B cell (primary cell): ENCODE measurements at regions not wholly inside any gene's neighbourhood (a gene's known extent, or its start where the extent isn't known, plus 50 kb on each side); places are given as distances from the start of the nearest gene placed in this dataset.

Experiments used
- EZH2 ChIP-seq: IDR thresholded peaks from 2 replicates; pipeline ENCODE4 v1.6.1; 2012; ENCODE audit warnings: borderline replicate concordance, low read depth, mild to moderate bottlenecking, moderate library complexity, low read length; ENCODE audit not compliant: insufficient read depth, poor library complexity, severe bottlenecking
- TF ChIP-seq, protein P1 (sequence below): fragments of 200-600 bp; IDR thresholded peaks from one replicate; pipeline ENCODE4 v1.8.0; 2022; ENCODE audit warnings: antibody characterized with exemption, mild to moderate bottlenecking

DNA sequence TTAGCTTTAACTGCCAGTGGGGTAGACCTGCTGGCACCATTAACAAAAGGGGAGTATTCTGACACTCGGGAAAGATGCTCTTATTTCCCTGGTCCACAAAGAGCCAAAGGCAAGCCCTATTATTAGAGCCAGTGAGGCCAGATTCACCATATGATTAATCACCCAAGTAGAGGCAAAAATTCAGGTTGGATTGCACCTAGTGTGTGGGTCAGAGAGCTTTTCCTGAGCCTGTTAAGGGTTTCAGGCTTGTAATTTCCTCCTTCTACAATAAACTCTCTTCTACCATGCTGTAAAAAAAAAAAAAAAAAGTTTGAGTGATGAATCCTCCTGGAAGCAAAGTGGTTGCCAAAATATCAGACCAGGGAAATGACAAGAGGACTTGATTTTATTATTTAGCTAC lies 163.5 kb downstream of the MBL2 start:
- TF ChIP-seq, protein P1, sequence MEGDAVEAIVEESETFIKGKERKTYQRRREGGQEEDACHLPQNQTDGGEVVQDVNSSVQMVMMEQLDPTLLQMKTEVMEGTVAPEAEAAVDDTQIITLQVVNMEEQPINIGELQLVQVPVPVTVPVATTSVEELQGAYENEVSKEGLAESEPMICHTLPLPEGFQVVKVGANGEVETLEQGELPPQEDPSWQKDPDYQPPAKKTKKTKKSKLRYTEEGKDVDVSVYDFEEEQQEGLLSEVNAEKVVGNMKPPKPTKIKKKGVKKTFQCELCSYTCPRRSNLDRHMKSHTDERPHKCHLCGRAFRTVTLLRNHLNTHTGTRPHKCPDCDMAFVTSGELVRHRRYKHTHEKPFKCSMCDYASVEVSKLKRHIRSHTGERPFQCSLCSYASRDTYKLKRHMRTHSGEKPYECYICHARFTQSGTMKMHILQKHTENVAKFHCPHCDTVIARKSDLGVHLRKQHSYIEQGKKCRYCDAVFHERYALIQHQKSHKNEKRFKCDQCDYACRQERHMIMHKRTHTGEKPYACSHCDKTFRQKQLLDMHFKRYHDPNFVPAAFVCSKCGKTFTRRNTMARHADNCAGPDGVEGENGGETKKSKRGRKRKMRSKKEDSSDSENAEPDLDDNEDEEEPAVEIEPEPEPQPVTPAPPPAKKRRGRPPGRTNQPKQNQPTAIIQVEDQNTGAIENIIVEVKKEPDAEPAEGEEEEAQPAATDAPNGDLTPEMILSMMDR, result no peak
- no peak for TF ChIP-seq EZH2
